ELR (cell line): ENCODE measurements at regions not wholly inside any gene's neighbourhood (a gene's known extent, or its start where the extent isn't known, plus 50 kb on each side); places are given as distances from the start of the nearest gene placed in this dataset.

Experiments used
- DNase-seq: peaks from one replicate; pipeline ENCODE4 v3.0.0-alpha.2; 2015; ENCODE audit warnings: low read depth

DNA sequence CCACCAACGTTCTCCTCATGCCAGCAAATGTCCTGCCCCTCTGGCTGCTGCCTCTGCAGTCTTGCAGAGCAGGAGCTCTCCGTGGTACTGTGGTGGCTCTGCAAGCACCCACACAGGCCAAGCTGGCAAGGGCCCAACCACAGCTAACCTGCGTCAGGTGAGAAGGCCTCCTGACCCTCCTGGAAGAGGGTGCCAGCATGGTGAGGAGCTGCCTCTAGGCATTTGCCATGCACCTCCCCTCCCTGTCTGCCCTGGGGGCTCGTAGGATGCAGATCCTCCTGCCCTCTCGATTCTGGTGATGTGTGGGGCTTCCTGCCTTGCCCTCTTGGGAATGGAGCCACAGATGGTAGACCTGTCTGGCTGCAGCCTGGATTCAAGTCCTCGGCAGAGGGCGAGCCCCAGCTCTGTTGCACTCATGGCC lies 1408.8 kb downstream of the TBC1D22A start:
- no peak for DNase-seq

GRCh38 chr22:48169227-48169626 lies 1406.8 kb downstream of the TBC1D22A start:
- DNase-seq: no peak

DNA sequence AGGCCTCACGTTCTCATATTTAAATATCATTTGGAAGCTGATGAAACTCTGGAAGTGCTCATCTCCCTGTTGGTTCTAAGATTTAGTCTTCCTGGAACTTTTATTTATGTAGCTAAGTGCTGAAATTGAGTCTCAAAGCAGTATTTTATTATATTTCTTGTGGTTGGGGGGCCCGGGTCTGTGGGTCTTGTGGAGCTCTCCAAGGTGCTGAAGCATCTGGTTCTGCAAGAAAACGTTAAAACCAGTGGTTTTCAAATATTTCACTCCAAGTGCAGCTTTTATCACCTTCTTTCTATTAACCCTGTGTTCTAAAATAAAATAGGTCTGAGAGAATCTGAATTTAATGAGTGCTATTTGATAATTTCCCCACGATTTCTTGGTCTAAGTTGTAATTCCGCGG lies 1404.8 kb downstream of the TBC1D22A start:
- no peak for DNase-seq

DNA sequence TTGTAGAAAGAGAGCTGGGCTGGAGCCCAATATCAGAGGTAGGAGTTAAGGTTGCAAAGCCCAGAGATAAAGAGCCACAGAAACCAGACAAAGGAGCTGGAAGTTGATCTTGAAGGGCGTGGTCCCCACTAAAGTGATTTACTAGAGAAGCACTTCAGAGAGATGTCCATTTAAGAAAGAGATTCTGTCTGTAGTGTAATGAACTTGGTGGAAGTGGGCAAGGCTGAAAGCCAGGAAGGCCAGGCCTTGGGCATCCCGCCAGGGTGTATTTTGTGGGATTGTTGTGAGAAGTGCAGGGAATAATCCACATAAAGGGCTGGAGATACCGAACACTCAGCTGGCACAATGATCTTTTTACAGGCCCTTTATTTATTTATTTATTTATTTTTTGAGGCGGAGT lies 1398.8 kb downstream of the TBC1D22A start:
- DNase-seq: no peak

DNA sequence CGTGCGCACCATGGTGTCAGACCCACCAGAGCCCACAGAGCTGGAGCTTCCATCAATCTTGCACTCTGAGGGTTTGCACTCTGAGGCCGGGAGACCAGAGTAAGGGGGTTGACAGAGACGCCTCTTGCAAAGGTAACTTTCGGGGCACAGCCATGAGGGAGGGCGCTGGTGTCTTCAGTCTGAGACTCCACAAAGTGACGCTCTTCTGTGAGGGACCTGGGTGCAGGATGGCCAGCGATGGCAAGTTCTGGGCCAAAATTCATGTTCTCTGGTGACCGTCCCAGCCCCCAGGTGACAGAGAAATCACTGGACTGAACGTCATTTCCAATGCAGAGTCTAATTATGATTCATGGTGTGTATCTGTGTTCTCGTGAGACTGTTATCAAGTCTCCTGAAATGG lies 1395.2 kb downstream of the TBC1D22A start:
- no peak for DNase-seq

GRCh38 chr22:48156603-48157355 lies 1394.3 kb downstream of the TBC1D22A start:
- DNase-seq: no peak

DNA sequence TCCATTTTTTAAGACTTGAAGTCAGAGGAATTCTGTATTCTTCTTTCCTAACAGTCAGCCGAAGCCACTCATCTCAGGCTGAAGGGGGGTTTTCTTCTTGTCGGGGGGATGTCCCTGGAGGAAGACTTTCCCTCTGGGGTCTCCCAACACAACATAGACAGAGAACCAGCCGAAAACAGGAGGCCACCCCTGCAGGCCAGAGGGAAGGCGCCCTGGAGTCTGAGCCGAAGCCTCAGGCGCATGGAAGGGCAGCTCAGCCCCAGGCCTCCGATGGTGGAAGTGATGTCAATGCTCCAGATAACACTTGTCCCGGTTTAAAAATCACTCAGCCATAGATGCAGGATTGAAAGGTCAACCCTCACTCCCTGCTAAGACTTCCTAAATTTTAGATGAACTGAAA lies 1393.0 kb downstream of the TBC1D22A start:
- no peak for DNase-seq

DNA sequence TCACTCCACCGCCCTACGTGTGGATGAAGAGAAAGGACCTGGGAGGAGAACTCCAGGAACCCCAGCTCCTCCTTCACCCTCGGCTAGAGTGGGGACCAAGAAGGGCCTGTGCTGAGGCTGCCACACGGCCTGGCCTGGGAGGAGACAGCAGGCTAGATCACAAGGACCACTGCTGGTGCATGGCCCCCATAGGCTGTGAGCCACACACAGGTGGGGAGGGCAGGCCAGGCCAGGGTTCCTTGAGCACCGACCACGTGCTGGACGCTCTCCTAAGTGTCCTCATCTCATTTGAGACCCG lies 1392.4 kb downstream of the TBC1D22A start:
- no peak for DNase-seq

DNA sequence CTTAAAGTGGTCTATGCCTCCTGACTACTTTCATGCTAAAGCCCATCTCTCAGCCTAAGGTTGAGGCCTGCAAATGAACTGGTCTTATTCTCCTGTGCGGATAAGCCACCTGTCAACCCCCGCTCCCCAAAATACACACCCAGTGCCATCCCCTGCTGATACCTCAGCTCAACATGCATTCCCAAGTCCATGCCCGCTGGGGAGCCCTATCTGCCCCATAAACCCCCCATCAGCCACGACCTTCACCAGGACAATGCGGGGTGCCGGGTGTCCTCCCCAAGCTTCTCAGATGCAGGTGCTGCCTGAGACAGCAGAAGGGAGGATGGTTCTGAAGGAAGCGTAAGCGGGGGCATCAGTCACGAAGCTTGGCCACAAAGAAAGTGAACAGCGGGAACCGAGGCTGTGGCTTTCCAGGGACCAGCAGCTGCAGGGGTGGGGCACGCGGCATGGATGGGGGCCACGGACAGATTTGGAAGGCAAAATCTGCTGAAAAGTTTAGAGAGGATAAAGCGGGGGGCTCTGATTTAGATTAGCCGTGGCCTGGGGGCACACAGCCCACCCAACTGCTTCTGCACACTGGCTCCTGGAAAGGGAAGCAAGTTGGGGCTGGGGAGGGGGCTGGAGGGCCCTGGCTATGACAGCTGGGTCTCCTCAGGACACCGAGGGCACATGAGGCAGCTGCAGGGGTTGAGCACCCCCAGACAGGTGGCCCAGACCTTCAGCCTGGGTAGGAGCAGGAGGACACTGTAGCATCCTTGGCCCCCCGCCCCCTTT lies 1391.9 kb downstream of the TBC1D22A start:
- no peak for DNase-seq

GRCh38 chr22:48153726-48154125 lies 1391.3 kb downstream of the TBC1D22A start:
- DNase-seq: no peak

GRCh38 chr22:48152916-48153315 lies 1390.5 kb downstream of the TBC1D22A start:
- no peak for DNase-seq

DNA sequence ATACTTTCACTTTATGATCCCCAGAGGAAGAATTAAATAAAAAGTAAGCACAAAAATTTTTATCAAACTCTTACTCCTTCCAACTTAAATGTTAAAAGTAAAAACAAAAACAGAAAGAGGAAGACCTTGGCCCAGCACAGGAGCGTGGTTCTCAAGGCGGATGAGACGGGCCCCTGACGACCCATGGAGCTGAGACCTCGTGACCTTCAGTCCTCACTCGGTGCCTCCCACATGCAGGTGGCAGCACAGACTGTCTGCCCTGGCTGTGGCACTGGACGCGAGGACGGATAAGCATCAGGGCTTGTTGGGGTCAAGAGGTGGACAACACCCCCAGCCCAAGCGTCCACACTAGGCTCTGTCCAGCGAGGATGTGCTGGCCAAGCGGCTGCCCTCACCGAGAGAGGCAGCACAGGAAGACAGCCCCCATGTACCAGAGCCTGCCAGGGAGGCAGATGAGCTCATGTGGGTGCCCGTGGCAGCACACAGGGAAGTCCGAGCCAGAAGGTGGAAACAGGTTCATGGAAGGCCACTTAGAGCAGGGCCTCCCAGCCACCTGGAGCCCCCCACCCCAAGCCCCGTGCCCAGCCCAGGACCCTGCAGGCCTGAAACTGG lies 1389.8 kb downstream of the TBC1D22A start:
- no peak for DNase-seq

DNA sequence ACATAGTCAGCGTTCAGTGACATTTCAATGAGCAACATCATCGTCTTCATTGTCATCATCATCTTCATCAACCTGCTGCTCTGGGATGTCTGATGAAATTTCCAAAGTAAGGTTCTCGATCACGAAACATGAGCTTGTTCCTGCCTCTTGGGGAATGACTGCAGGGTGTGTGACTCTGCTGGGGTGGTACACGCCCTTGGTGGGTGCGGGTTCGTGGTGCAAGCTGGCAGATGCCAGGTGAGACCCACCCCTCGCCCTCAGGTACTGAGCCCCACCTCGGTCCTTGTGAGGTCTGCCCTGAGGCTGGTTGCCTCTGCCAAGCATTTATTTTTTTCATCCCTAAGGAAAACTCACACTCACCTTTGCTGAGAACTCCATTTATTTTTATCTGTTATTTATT lies 1389.2 kb downstream of the TBC1D22A start:
- DNase-seq: no peak

DNA sequence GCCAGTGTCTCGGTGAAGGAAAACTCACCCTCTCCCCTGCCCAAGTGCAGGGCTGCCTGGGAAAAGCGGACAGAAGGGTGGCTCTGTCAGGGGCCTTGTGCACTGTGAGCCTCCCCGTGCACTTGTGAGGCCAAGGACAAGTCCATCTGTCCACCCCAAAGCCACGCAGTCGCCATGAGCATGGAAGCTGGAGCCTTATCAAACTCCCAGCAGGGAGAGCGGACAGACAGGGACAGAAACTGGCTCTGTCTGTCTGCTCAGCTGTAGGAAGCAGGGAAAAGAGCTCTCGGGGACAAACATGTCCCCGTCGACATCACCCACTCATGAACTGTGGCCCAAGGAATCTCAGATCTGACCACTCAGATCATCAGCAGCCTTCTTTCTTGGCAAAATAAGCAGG lies 1385.4 kb downstream of the TBC1D22A start:
- DNase-seq: no peak

GRCh38 chr22:48147404-48147803 lies 1385.0 kb downstream of the TBC1D22A start:
- DNase-seq: no peak

- DNase-seq: no peak
Observed at GRCh38 chr22:48146426-48146825, 1384.0 kb downstream of the TBC1D22A start.

DNA sequence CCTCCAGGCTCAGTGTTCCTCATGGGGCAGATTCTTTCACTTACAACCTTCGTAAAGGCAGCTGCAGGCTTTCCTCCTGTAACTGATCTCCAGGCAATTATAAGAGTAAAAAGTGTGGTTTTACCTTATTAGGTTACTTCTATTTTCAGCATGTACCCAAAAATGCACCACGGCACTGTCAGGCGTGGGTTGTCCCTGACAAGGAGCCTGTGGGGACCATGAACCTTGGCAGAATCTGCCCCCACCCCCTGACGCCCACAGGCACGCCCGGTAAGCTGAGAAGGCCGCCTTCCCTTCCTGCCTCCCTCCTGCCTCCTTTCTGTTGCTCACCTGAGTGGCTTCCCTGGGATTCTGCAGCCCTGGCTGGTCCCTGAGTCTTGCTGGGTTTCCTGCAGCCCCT lies 1383.3 kb downstream of the TBC1D22A start:
- DNase-seq: no peak

GRCh38 chr22:48144318-48144717 lies 1381.9 kb downstream of the TBC1D22A start:
- no peak for DNase-seq

GRCh38 chr22:48143856-48144255 lies 1381.4 kb downstream of the TBC1D22A start:
- DNase-seq: no peak

DNA sequence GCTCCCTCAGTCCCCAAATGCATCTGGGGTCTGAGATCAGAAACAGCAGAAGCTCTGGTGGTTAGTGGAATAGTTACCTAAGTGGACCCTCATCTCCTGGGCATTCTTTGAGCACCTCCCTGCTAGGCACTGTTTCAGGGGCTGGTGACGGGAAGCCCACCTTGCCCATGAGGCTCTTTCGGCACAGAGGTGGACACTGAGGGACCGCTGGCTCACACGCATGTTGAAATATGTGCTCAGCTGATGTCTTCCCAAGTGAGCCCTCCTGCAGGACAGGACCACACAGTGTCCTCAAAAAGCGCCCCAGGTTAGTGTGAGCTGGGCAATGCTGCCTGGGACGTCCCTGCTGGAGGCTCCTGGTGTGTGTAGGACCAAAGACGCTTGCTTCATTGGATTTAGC lies 1379.9 kb downstream of the TBC1D22A start:
- DNase-seq: no peak

GRCh38 chr22:48141301-48141700 lies 1378.9 kb downstream of the TBC1D22A start:
- DNase-seq: no peak

DNA sequence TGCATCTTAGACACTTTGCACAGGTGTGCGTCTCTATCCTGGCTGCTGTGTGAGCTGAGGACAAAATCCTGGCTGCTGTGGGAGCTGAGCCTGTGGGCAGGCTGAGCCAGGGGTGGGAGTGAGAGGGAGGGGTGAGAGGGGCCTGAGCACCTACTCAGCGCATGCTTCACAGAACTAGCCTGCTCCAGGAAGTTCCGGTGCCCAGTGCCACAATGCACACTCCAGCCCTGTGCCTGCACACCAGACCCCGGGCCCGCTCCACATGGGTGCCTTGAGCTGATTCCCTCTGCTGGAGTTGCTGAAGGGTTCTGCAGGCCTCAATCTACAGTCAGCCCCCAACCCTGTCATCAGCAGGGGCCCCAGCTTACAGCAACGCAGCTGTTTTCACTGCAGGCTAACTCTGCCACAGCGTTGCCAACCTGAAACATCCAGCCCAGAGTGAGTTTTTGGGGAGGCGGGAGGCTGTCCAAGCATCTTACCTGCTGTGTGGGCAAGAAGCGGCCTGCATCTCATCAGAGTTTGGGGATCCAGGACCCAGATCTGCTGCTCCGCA lies 1377.9 kb downstream of the TBC1D22A start:
- DNase-seq: no peak

DNA sequence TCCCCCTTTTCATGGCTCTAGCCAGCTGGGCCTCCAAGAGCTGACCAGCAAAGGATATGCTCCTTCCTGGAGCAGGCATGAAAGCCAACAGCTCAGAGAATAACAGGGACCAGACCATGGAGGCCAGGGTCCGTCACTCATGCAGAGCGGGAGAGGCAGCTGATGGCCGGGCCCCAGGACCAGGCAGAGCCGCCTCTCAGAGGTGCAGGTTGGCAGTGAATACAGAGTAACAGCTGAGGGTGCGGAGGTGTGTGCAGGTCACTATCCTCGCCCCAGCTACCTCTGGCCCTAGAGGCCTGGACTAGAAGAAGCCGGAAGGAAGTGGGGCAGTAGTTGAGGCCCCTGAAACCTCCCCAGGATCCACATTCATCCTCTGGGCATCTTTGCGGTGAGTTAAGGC lies 1377.3 kb downstream of the TBC1D22A start:
- DNase-seq: no peak
